GM08714 (cell line): ENCODE measurements at regions not wholly inside any gene's neighbourhood (a gene's known extent, or its start where the extent isn't known, plus 50 kb on each side); places are given as distances from the start of the nearest gene placed in this dataset.
"Not testable (repeated sequence)": the region's sequence is repeated elsewhere in the genome, so short reads cannot be mapped to it uniquely, and the experiment has no call there.

Source experiments
- H3K4me3 ChIP-seq: fragments of 200-500 bp; sonication (Bioruptor generic); 2 replicates; pipeline ENCODE4 v1.5.1; 2014; ENCODE audit warnings: mild to moderate bottlenecking, low read length, inconsistent platforms
- ZNF274 ChIP-seq: IDR thresholded peaks from 2 replicates; pipeline ENCODE4 v1.6.1; 2012; ENCODE audit warnings: mild to moderate bottlenecking, low read depth, low read length

DNA sequence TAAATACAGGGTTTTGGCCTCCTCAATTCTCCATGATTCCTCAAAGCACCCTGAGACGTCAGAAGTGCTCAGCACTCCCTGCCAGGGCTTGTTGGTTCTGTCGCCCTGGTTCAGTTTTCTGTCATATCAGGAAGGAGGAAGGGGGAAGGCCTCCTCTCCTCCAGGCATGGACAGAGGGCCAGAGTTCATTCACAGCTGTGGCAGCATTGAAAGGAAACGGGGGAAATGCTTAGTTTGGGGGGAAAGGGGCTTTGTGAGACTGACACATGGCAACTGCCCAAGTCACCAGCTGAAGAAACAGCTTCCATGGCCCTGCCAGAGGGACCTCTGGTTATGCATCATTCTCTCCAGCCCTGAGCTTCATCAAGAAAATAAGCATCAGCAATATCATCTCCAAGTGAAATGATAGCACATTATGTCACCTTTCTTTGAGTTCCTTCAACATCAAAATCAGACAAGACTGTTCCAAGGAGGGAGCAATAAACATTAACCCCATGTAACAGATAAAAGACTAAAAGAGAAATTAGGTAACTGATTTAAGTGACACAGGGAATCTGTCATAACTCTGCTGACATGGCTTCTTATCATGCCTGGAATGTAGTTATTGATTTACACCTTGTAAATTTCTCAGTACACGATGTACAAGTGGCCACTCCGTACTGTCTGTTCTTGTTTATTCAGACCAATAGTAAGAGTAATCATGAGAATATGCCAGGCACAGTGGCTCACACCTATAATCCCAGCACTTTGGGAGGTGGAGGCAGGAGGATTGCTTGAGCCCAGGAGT lies 103.2 kb upstream of the SLC25A33 start:
- no peak for TF ChIP-seq ZNF274
- H3K4me3 ChIP-seq: no peak overlapping the region

DNA sequence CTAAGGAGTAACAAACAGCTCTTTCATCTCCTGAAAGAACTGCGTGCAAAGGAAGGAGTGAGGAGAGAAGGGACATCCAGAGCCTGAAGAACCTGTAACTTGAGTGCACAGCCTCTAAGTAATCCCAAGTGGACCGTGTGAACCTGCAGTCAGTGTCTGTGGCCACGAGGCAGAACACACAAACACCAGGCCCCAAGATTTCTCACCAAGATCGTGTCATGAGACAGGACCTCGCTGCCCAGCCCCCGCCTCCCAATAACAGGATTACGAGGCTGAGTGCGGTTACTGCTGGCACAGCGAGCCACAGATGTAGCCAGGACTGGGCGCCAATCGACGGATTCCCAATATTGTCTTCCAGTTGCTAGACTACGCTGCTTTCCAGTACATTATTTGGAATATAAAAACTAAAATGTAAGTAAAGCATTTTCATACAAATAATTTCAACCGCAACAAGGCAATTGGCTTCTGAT lies 101.3 kb upstream of the SLC25A33 start:
- no peak for TF ChIP-seq ZNF274
- H3K4me3 ChIP-seq: no peak overlapping the region

DNA sequence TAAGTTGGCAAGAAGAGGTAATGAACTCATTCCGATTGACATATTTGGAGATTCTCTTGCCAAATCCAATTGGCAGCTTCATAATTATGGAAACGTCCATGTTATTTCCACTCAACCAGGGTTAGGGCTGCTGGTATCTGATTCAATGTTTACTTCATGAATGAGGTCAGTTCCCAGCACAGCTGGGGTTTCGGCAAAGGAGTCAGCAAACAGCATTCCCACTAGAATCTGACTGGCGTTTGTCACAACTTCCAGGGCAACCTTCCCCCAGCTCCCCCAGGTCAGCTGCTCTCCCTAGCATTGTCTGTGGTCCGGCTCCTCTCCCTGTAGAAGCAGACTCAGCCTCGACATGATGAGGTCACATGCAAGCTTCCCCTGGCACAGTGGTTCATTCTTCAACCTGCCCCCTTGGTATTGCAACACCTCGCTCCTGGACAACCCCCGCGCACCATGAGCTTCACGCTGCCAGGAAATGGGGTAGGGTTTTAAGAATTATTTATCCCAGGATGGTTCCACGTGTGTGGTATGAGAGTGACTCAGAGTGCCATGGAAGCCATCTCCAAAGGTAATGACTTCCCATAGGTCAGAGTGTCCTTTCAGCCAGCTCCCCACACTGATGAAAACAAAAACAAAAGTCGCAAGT lies 100.7 kb upstream of the SLC25A33 start:
- no peak overlapping the region for H3K4me3 ChIP-seq
- no peak for TF ChIP-seq ZNF274

DNA sequence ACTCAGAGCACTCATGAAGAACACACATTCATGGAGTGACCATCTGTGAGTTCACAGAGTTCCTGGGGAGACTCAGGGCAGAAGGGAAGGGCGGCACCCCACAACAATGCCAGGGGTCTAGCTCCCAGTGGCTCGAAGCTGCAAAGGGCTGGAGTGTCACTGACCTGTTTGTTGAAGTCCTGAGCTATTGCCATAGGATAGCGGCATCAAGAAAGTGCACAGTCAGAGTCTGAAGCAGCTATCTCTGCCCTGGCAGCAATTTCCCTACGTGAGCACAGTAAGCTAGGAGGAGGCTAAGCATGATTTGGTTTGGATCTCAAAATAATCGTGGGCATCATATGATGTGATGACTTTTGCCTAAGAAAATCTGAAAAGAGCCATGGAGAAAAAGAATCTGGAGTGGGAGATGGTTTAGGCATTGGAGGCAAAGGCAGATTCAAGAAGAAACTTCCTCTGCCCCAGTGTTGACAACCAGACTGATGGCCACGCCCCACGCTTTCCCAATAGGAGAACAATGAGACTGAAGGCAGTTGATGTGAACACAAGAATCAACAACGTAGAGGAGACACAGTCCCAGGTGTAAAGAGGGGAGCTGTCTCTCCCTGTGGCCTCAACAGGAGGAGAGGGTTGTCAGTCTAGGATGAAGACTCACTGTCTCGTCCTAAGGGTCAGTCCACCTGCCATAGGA lies 100.0 kb upstream of the SLC25A33 start:
- no peak overlapping the region for H3K4me3 ChIP-seq
- no peak for TF ChIP-seq ZNF274

DNA sequence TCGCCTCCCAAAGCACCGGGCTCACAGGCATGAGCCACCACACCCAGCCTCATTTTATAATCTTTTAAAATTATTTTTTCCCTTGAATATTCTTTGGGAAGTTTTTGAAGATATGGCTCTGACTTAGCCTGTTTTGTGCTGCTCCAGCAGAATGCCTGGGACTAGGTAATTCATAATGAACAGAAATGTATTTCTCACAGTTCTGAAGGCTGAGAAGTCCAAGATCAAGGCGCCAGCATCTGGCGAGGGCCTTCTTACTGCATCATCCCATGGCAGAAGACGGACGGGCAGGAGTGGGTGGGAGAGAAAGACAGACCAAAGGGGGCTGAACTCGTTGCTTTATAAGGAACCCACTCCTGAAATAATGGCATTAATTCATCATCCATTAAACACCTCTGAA lies 99.0 kb upstream of the SLC25A33 start:
- no peak overlapping the region for H3K4me3 ChIP-seq
- no peak for TF ChIP-seq ZNF274

DNA sequence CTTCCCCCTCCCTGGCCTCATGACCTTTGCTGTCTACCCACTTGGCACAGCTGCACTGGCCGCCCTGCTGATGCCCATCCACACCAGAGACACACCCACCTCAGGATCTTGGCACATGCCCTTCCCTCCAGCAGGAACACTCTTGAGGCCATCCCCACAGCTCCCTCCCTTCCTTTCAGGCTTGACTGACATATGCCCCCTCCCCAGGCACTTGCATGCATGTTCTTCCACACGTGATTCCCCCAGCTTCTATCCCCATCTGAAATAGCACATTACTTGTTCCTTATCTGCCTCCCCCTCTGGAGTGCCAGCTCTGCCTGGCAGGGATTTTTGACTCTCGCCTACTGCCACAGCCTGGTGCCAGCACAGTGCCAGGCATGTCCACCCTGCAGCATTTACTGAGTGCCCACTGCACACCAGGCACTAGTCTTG lies 98.5 kb upstream of the SLC25A33 start:
- no peak for TF ChIP-seq ZNF274
- no peak overlapping the region for H3K4me3 ChIP-seq

DNA sequence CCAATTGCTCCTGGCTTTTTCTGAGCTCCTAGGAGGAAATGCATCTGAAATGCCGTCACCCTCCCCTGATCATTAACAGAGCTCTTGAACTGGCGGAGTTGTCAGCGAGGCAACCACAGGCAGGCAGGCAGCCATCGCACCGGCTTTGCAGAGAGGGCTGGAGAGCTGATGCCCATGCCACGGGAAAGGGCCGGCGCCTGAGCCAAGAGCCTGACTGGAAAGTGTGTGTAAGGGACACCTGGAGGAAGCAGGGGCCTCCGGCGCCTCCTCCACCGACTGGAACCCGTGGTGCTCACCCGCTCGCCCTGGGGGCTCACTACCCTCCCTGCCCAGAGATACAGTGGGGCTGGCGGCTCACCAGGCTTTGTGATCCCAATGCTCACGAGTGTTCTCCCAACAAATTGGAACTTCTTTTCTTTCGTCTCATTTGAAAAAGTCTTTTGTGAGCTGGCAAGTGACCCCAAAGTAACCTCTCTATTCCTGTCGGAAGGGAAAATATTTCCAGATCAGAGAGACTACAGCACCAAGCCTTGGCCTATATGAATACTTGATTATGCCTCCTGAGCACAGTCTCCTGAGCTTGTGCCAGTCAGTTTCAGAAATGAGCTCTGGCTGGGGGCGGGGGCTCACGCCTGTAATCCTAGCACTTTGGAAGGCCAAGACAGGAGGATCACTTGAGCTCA lies 97.7 kb upstream of the SLC25A33 start:
- H3K4me3 ChIP-seq: no peak overlapping the region
- TF ChIP-seq ZNF274: no peak

DNA sequence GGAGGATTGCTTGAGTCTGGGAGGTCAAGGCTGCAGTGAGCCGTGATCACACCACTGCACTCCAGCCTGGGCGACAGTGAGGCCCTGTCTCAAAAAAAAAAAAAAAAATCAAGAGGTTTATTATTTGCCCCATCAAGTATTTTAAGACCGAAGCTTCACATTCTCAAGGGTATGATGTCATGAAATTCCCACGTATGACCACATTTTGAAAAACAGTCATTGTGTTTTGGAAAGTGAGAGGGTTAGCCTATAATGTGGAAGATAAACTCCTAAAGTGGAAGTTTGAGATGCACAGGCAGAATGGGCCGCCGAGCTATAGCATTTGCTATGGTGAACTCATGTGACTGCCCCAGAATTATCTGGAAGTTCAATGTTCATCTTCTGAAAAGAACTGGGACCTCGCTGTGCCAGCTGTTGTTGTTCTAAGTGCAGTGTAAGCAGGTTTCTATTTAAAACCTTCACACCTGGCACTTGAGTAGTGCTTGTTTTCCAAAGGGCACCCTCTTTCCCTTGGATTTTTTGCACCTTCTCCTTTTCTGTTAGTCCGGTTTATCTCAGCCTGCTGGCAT lies 96.9 kb upstream of the SLC25A33 start:
- no peak for TF ChIP-seq ZNF274
- no peak overlapping the region for H3K4me3 ChIP-seq

DNA sequence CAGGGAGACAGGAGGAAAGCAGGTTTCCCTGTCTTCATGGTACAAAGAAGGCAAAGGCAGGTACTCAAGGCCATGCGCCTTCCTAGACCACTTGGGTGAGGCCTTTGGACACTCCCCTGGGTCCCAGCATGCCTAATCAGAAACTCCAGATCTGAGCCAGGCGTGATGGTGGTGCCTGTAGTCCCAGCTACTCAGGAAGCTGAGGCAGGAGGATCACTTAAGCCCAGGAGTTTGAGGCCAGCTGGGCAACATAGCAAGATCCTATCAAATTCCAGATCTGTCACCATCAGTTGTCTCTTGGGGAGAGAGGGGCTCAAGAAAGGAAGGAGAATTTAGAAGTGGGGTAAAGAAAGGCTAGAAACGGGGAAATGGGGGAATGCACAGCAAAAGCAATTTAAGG lies 96.3 kb upstream of the SLC25A33 start:
- TF ChIP-seq ZNF274: no peak

DNA sequence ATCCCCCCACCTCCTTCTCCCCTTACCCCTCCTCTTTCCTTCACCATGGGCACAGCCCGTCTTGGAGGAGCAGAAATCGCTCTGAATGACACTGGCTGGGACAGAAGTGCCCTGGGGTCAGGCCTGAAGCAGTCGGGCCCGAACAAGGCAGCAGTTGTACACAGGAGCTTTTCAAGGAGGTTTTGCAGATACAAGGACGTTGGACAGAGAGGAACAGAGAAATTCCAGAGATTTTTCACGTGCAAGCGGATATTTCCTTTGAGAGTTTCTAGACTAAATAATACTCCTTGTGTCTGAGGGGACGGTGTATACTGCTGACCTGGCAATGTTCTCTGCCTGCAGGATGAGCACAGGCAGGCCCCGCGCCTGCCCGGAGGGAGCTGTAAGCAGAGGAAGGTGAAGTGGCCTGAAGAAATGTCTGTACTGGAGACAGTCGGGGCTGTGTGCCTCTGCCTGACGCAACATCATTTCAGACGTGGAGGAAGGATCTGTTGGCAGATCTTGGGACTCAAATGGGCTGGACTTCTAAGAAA lies 95.3 kb upstream of the SLC25A33 start:
- TF ChIP-seq ZNF274: no peak
- no peak overlapping the region for H3K4me3 ChIP-seq

More for the DNA sequence above, 96.3 kb upstream of the SLC25A33 start:
- H3K4me3 ChIP-seq: no peak overlapping the region

DNA sequence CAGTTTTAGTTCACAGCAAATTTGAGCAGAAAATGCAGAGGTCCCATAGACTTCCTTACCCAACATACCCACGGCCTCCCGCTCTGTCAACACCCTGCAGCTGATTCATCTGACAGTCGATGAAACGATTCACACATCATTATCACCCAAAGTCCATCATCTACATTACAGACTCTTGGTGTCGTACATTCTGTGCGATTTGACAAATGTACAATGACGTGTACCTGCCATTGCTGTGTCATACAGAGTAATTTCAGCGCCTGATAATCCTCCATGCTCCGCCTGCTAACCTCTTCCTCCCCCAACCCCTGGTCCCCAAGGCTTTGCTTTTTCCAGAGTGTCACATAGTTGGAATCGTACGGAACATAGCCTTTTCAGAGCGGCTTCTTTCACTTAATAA lies 94.7 kb upstream of the SLC25A33 start:
- TF ChIP-seq ZNF274: no peak
- no peak overlapping the region for H3K4me3 ChIP-seq

DNA sequence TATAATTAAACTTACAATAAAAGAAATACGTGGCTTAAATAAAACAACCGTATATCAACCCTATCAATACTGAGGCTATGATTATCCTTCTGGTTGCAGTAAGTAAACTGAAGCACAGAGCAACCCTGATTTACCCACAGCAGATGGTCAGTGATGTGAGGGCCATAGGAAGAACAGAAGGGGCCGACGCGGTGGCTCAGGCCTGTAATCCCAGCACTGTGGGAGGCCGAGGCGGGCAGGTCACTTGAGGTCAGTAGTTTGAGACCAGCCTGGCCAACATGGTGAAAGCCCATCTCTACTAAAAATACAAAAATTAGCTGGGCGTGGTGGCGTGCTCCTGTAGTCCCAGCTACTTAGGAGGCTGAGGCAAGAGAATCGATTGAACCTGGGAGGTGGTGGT lies 94.2 kb upstream of the SLC25A33 start:
- not testable (repeated sequence) for H3K4me3 ChIP-seq

DNA sequence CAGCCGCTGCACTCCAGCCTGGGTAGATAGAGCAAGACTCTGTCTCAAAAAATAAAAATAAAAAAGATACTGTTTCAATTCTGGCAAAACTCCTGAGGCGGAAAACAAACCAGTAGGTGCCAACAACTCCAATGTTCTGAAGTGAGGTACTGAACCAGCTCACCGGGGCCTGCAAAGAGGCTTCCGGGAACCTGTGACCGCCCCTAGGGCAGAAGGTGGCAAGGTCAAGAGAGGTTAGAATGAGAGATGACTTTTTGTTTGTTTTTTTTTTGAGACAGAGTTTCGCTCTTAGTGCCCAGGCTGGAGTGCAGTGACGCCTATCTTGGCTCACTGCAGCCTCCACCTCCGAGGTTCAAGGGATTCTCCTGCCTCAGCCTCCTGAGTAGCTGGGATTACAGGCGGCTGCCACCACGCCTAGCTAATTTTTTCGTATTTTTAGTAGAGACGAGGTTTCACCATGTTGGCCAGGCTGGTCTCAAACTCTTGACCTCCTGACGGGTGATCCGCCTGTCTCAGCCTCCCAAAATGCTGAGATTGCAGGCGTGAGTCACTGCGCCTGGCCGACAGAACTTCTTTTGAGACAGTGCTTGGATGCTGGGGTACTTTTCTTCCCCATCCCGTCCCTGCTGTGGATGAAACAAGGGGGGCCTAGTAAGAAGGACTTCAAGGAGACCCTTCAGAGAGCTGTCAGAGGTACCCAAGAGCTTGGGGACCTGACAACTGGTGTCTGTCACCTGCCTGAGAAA lies 91.9 kb upstream of the SLC25A33 start:
- H3K4me3 ChIP-seq: no peak overlapping the region
- TF ChIP-seq ZNF274: no peak
